ENCODE measurements at regions not wholly inside any gene's neighbourhood (a gene's known extent, or its start where the extent isn't known, plus 50 kb on each side); places are given as distances from the start of the nearest gene placed in this dataset.

- Histone ChIP-seq H3K4me1 (ENCODE audit: control insufficient read depth in 1 of 2, insufficient read depth in 2 of 2, low read depth in 1 of 2, low read length in 1 of 2) (peaks cover 0 to 2% of the 10 kb centered on the region in 2 experiments; a peak in 1 of 4 replicates), H2AFZ (ENCODE audit: low read depth) (no peak overlapping the region)
Measured at GRCh38 chrX:68940601-68941000, 111.8 kb downstream of the EFNB1 start.

GRCh38 chrX:68939868-68940267 lies 111.0 kb downstream of the EFNB1 start:
- Histone ChIP-seq H3K9me3 (no peaks in the 10 kb centered on the region), H3K27me3 (ENCODE audit: insufficient read depth) (no peaks in the 10 kb centered on the region), H4K20me1 (ENCODE audit: insufficient read depth) (no peaks in the 10 kb centered on the region), H3K4me3 (ENCODE audit: low read depth in 2 of 2, low read length in 1 of 2) (no peak overlapping the region), H3F3A (replicated peaks; ENCODE audit: insufficient read depth) (no peaks in the 10 kb centered on the region), H3K4me1 (ENCODE audit: control insufficient read depth in 1 of 2, insufficient read depth in 2 of 2, low read depth in 1 of 2, low read length in 1 of 2) (no peaks in the 10 kb centered on the region; a peak in 1 of 4 replicates), H3K9ac (no peak overlapping the region), H3K4me2 (no peak overlapping the region), H3K9me2 (no peaks in the 10 kb centered on the region), H2AFZ (ENCODE audit: low read depth) (no peak overlapping the region), H3K36me3 (replicated peaks in 1 of 2; ENCODE audit: control insufficient read depth in 1 of 2, insufficient read depth in 2 of 2, low read length in 1 of 2) (no peaks in the 10 kb centered on the region), H3K27ac (ENCODE audit: low read depth in 2 of 2, low read length in 1 of 2) (no peak overlapping the region), H3K79me2 (ENCODE audit: insufficient read depth) (no peaks in the 10 kb centered on the region)
- 37% methylated on average over 7 of the region's 8 CpGs for WGBS (ENCODE audit: low lambda C conversion rate)
- DNase-seq, result no peak
- CTCF ChIA-PET, result no interaction called here
- POLR2A ChIA-PET, result no interaction called here
- TF ChIP-seq REST (IDR thresholded peaks at IDR 0.05; ENCODE audit: low read depth, low read length) (no peak), FOSL2 (IDR thresholded peaks at IDR 0.05; ENCODE audit: borderline replicate concordance, low read depth) (no peak), CHD2 (IDR thresholded peaks at IDR 0.05; ENCODE audit: low read length, partially characterized antibody) (no peak), JUND (IDR thresholded peaks at IDR 0.05) (no peak), IRF3 (IDR thresholded peaks at IDR 0.05; ENCODE audit: low read depth, low read length) (no peak), PBX3 (IDR thresholded peaks at IDR 0.05) (no peak), RXRA (IDR thresholded peaks at IDR 0.05; ENCODE audit: borderline replicate concordance, low read depth) (no peak), FOXJ3 (CRISPR knock-in tag; IDR thresholded peaks at IDR 0.05) (no peak), MXI1 (IDR thresholded peaks at IDR 0.05; ENCODE audit: low read depth, low read length) (no peak), SMC3 (IDR thresholded peaks at IDR 0.05; ENCODE audit: low read depth, low read length) (no peak), TEAD4 (IDR thresholded peaks at IDR 0.05; ENCODE audit: borderline replicate concordance, insufficient read depth) (no peak)

More at GRCh38 chrX:68940601-68941000, 111.8 kb downstream of the EFNB1 start:
- TF ChIP-seq SIN3A (IDR thresholded peaks at IDR 0.05; ENCODE audit: borderline replicate concordance, low read depth, low read length), result no peak
- TF ChIP-seq FOXM1 (IDR thresholded peaks at IDR 0.05; ENCODE audit: low read depth), result no peak
- TF ChIP-seq TCF12 (IDR thresholded peaks at IDR 0.05), result no peak
- no peak for TF ChIP-seq ELF1 (IDR thresholded peaks at IDR 0.05)
- no peak for TF ChIP-seq RCOR1 (IDR thresholded peaks at IDR 0.05; ENCODE audit: low read length)
- TF ChIP-seq GATA2 (CRISPR knock-in tag; IDR thresholded peaks at IDR 0.05), result no peak
- no peak for TF ChIP-seq MEF2A (IDR thresholded peaks at IDR 0.05; ENCODE audit: borderline replicate concordance, low read depth)
- TF ChIP-seq GABPA (IDR thresholded peaks at IDR 0.05; ENCODE audit: low read depth), result no peak
- TF ChIP-seq EZH2phosphoT487 (IDR thresholded peaks at IDR 0.05; ENCODE audit: borderline replicate concordance, low read depth), result no peak
- no peak for TF ChIP-seq YY1 (IDR thresholded peaks at IDR 0.05; ENCODE audit: low read depth)
- TF ChIP-seq RXRA (IDR thresholded peaks at IDR 0.05; ENCODE audit: borderline replicate concordance, low read depth), result no peak
- TF ChIP-seq IRF3 (IDR thresholded peaks at IDR 0.05; ENCODE audit: low read depth, low read length), result no peak
- TF ChIP-seq USF1 (IDR thresholded peaks at IDR 0.05; ENCODE audit: borderline replicate concordance, low read depth), result no peak
- H3K27me3 ChIP-seq (ENCODE audit: insufficient read depth), result no peaks in the 10 kb centered on the region
- no peaks in the 10 kb centered on the region for H3F3A ChIP-seq (replicated peaks; ENCODE audit: insufficient read depth)
- H3K9me3 ChIP-seq, result no peaks in the 10 kb centered on the region
- H3K36me3 ChIP-seq (replicated peaks in 1 of 2; ENCODE audit: control insufficient read depth in 1 of 2, insufficient read depth in 2 of 2, low read length in 1 of 2), result no peaks in the 10 kb centered on the region
- no peak overlapping the region for H3K4me2 ChIP-seq
- H4K20me1 ChIP-seq (ENCODE audit: insufficient read depth), result no peaks in the 10 kb centered on the region
- no peaks in the 10 kb centered on the region for H3K79me2 ChIP-seq (ENCODE audit: insufficient read depth)
- POLR2A ChIA-PET, result no interaction called here
- 43% methylated on average over 5 of the region's 7 CpGs for WGBS (ENCODE audit: low lambda C conversion rate)
- H3K9ac ChIP-seq, result no peak overlapping the region
- H3K9me2 ChIP-seq, result no peaks in the 10 kb centered on the region
- H3K27ac ChIP-seq (ENCODE audit: low read depth in 2 of 2, low read length in 1 of 2), result no peak overlapping the region
- H3K4me3 ChIP-seq (ENCODE audit: low read depth in 2 of 2, low read length in 1 of 2), result no peak overlapping the region
- CTCF ChIA-PET, result interaction anchor here (0.9 to 1.4 kb wide), 3 partner anchors 33 to 113 kb away, joined by 3 read pairs; no protein-coding TSS in a partner anchor
- no peak for DNase-seq

All from SK-N-SH (cell line).